ENCODE measurements at regions not wholly inside any gene's neighbourhood (a gene's known extent, or its start where the extent isn't known, plus 50 kb on each side); places are given as distances from the start of the nearest gene placed in this dataset.

DNA sequence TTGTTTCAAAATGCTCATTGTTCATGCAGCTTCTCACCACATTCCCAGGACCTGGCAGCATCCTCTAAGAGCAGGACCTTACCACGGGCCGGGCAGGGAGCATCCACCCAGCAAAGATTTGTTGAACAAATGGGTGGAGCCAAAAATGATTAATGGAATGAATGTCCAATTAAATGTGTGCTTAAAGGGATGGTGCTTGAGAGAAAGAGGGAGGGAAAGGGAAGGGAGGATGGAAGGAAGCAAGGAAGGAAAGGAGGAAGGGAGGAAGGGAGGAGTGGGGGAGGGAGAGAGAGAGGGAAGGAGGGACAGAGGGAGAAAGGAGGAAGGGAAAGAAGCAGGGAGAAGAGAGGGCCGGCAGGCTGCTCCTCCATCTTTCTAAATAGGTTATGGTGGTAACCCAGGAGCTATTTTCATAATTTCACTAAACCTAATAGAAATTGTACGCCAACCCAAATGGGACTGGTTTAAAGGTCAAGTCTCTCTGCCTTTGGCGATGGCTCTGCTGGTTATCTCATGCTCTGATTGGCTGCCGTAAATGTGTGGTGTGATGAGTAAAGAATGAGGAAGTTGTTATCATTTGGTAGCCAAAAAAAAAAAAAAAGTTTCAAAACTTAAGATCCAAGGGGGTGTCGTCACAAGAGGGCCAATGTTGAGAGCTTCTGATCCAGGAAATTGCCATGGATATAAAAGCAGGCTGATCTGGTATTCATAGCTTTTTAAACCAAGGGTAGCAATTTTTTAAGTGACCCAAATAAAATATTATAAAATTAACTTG is 126.7 kb upstream of the FOXF1 start:
- DNase-seq (ENCODE audit: low spot score), result no peak
- in situ Hi-C loops (cut with HindIII; ENCODE audit: low sequenced_read_pairs), result no loop called here

DNA sequence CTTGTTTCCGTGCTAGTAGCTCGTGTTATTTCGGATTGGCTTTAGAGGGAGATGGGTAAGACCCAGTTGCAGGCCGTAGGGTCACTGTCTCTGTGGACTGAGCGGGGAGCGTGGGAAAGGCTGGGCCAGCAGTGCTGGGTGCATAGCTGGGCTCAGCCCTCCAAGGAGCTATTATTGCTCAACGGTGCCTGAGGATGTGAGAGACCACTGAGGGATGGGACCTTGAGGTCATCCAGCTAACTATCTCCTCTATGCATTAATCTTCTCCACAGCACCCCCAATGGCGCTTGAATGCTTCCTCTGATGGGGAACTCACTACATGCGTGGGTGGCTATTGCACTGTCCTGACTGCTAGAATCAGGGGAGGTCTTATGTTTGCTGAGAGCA is 126.1 kb upstream of the FOXF1 start:
- in situ Hi-C loops (cut with HindIII; ENCODE audit: low sequenced_read_pairs), result no loop called here
- DNase-seq (ENCODE audit: low spot score), result no peak

DNA sequence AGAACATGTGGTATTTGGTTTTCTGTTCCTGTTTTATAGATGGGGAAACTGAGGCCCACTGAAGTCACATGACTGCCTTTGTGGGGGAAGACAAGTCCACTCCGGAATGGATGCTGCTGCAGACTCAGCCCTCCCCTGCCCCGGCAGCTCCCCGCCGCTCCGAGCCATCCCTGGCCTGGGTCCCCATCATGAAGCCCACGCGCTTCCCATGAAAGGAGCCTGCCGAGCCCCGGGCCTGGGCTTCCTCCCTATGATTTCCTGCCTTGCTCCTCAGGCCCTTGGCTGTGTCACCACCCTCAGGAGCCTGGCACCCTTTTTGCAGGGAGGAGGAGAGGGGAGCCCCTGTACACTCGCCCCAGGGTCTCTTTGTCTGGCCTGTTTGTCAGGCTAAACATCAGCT is 125.3 kb upstream of the FOXF1 start:
- DNase-seq (ENCODE audit: low spot score), result no peak
- in situ Hi-C loops (cut with HindIII; ENCODE audit: low sequenced_read_pairs), result no loop called here

DNA sequence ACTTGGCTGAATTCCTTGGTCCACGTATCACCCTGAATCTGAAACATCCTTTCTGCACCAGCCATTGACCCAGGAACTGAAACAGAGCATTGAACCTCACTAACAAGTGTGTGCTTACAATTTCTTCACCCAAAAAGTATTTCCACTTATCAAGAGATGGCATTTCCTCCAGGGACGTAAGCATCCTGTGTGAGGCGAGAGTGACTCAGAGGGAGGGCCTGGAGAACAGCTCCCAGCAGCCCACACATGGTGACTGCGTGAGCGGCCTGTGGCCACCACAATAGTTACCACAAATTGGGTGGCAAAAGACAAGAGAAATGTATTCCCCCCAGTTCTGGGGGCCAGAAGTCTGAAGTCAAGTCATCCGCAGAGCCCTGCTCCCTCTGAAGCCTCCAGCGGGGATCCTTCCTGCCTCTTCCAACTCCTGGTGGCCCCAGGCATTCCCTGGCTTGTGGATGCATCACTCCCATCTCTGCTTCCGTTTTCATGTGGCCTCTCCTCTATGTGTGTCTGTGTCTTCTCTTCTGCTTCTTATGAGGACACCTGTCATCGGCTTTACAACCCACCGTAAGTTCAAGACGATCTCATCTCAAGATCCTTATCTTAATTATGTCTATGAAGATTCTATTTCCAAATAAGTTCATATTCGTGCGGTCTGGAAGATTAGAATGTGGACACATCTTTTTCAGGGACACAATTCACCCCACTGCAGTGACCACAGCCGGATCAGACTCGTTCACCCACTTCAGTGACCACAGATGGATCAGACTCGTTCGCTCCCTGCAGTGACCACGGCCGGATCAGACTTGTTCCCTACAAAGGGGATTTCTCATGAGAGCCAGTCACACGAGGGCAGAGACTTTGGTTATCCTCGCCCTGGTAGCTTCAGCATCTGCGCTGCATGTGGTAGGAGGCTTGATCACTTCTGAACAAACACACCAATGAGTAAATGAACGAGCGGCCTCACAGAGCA is 122.6 kb upstream of the FOXF1 start:
- no peak for DNase-seq (ENCODE audit: low spot score)

DNA sequence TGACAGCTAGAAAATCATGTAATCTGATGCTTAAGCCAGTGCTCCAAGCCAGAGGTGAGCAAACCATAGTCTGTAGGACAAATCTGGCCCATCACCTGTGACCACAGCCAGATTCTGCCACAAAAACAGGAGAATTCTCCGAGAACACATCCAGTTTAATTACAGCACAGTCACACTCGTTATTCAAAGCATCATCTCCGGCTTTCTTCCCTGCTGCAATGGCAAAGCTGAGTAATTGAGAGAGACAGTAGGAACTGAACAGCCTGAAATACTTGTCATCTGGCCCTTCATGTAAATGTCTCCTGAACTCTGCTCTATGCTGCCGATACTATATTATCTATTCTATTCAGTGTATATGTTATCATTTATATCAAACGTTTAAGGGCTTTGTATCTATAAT is 121.4 kb upstream of the FOXF1 start:
- no peak for DNase-seq (ENCODE audit: low spot score)
- in situ Hi-C loops (cut with HindIII; ENCODE audit: low sequenced_read_pairs), result no loop called here

More for the DNA sequence above, 122.6 kb upstream of the FOXF1 start:
- in situ Hi-C loops (cut with HindIII; ENCODE audit: low sequenced_read_pairs), result no loop called here

DNA sequence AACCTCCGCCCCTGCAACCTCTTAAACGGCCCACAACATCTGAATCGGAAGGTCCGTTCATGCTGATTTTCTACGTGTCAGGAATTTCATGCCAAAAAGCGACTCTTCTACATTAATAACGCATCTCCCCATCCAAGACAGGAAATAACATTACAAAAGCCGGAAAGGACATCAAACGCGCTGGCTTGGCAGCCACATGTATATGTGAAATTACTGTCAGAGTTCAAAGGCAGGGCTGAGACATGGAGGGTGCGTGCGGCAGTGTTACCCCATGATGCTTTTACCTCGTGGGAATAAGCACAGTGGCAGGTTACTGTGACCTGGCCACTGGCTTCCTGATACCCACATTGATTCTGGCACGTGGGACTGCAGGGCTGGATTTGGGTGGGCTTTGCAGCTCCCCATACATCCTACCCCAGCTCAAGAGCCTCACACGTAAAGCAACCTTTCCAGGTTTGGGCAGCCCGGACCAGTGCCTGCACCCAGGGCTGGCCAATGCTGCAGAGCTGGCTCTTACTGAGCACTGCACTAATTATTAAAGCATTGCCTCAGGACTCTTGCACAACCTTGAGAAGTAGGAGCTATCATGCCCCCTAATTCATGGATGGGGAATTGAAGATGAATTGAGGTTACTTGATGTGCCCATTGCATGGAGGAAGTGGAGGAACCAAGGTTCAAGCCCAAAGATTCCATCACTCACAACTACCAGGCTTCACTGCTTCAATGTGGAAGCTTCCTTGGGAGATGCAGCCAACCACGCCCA is 120.6 kb upstream of the FOXF1 start:
- no peak for DNase-seq (ENCODE audit: low spot score)
- in situ Hi-C loops (cut with HindIII; ENCODE audit: low sequenced_read_pairs), result no loop called here

DNA sequence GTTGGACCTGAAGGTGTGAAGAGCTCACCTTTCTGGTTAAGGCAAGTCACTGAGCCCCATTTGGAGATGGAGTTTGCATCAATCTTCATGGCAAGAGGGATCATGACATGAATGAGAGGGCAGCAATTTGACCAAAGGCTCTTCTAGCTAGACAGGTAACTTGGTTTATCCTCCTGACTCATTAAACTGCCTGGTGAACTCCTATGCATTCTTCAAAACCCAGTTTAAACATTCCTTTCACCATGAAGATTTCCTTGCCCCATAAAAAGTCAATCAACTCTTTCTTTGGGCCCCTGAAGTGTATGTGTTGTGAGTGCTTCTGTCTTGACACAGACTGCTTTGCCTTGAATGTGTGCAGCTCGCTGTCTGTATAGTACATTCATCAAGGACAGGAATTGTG is 120.0 kb upstream of the FOXF1 start:
- DNase-seq (ENCODE audit: low spot score), result no peak
- in situ Hi-C loops (cut with HindIII; ENCODE audit: low sequenced_read_pairs), result no loop called here

DNA sequence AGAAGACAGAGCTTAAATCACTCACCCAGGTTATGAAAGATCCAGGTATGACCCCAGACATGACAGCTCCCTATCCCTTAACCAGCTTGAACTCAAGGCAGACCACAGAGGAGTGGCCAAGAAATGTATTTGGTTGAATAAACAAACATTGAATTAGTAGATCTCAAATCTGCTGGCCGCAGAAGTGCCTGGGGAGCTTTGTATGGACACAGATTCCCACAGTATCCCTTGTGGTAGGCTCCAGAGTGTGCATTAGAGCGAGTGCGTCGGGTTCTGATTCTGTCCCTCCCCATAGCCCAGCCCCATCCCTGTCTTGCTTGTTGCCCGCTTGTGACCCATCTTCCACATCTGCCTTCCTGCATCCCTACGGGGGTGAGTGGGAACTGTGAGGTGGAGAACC is 118.8 kb upstream of the FOXF1 start:
- no peak for DNase-seq (ENCODE audit: low spot score)
- in situ Hi-C loops (cut with HindIII; ENCODE audit: low sequenced_read_pairs), result no loop called here

DNA sequence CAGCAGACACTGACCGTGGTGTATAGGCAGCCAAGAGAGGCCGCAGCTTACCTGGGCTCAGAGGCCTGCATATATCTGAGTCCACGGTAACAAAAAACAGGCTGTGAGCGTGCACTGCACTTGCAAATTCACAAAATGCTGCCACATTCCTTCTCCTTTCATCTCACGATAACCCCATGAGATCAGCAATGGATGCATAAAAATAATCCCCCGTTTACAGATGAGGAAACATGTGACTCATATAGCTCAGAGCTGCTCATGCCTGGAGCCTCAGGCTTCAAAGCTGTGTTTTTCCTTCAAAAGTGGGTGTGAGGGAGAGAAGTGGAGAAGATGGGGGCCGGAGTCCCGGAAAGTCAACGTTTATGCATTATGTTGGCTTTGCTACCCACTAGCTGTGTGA is 118.3 kb upstream of the FOXF1 start:
- DNase-seq (ENCODE audit: low spot score), result no peak
- in situ Hi-C loops (cut with HindIII; ENCODE audit: low sequenced_read_pairs), result no loop called here

DNA sequence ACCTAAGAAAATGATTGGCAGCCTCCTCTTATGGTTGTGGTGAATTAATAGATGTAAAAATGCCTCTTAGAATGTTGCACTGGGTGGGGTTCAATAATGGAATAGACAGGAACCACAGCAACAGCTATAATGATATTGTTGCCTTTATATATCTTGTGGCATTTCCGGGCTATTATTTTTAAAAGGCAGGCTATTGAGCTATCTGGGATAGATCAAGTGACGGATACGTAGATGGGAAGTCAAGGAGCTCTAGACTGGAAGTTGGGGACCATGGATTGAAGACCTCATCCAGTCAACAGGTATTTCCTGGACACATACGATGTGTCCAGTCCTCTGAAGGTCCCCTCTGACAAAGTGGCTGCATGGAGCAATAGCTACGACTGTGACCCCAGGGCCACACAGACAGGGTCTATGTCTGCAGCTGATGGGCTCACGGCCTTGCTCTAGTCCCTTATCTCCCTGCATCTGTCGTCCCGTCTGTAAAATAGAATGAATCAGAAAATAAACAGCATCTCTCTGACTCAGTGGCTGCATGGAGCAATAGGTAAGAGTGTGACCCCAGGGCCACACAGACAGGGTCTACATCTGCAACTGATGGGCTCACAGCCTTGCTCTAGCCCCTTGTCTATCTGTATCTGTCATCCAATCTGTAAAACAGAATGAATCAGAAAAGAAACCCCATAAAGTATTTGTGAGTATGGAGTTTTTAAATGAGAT is 117.7 kb upstream of the FOXF1 start:
- no peak for DNase-seq (ENCODE audit: low spot score)
- in situ Hi-C loops (cut with HindIII; ENCODE audit: low sequenced_read_pairs), result no loop called here

DNA sequence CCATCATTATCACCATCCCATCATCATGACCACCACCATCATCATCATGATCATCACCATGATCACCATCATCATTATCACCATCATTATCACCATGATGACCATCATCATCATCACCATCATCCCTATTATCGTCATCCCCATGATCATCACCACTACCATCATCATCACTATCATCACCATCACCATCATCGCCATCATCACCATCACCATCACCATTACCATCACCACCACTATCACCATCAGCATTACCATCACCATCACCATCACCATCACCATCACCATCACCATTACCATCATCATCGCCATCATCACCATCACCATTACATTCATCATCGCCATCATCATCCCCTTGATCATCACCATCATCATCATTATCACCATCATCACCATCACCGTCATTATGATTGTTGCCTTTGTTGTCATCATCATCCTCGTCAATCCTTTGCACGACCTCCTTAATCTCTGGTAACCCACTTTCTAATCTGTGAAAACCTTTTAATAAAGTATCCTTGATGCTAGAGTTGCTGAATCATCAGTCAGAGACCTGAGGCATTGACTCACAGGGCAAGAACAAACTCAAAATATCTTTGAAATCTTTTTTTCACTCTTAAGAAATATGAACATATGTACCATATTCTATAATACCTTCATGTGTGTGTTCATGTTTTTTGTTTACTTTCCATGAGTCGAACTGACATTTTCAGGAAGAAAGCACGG is 116.3 kb upstream of the FOXF1 start:
- no peak for DNase-seq (ENCODE audit: low spot score)
- in situ Hi-C loops (cut with HindIII; ENCODE audit: low sequenced_read_pairs), result no loop called here

DNA sequence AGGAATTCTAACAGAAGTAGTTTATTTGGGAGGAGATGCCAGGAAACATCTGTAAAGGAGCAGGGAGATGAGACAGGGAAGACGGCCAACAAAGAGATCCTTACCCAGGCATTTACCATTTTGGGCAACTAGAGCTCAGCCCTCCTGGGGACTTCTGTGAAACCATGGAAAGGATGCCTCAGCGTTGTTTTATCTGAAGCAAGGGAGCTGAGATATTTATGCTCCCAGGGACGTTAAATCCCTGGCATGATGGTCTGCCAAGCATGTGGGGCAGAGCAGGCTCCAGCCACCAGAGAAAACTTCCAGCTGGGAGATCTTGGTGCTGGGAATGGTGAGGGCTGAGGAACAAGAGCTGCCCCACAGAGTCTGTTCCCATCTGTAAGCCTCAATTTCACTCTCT is 114.8 kb upstream of the FOXF1 start:
- in situ Hi-C loops (cut with HindIII; ENCODE audit: low sequenced_read_pairs), result no loop called here
- no peak for DNase-seq (ENCODE audit: low spot score)

DNA sequence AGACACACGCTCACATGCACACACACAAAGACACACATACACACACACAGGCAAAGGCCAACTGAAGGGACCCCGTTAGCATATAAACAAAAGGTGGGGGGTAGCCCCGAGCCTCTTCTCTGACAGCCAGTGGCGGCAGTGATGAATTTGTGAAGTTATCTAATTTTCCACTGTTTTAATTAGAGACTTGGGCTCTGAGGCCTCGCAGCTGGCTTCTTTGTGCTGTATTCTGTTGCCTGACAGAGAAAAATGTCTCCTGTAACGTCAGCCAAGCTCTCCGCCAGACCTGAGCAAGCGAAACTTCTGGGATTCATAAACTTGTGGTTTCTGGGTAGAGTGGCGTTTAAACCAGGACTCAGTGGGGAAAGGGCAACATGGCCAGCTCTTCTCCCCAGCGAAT is 113.9 kb upstream of the FOXF1 start:
- no peak for DNase-seq (ENCODE audit: low spot score)
- in situ Hi-C loops (cut with HindIII; ENCODE audit: low sequenced_read_pairs), result no loop called here

DNA sequence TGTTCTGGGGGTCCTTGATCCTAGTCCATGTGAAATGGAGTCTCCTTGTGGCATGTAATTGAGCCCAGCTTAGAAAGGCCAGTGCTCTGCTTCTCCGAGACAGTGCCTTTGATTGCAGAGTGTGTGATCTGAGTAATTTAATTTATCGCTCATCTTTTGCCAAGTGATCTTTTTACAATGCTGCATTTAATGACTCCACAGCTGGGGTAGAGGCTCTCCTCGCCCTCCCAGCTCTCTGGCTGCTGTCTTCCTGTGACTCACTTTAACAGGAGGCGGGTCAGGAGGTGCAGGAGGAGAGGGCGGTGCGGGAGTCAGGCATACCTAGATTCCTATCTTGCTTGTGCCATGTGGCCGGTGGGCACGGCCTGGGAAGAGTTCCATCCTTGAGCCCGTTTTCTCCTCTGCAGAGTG is 113.4 kb upstream of the FOXF1 start:
- no peak for DNase-seq (ENCODE audit: low spot score)
- in situ Hi-C loops (cut with HindIII; ENCODE audit: low sequenced_read_pairs), result no loop called here

DNA sequence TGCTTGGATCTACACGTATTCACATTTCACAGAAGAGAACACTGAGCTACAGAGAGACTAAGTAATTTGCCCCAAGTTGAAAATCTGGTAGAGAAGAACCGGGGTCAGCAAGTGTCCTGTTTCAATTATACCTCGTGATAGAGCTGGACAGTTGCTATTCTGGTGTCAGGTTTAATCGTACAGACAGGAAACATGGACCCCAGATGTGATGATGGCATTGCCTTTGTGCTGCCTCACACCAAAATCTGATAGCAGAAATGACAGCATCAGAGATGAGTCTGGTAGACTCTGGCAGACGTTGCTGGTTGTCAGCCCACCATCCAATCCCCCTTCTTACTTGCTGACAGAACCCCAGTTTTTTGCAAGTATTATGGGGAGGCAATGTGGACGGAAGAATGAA is 112.1 kb upstream of the FOXF1 start:
- DNase-seq (ENCODE audit: low spot score), result no peak
- in situ Hi-C loops (cut with HindIII; ENCODE audit: low sequenced_read_pairs), result no loop called here

DNA sequence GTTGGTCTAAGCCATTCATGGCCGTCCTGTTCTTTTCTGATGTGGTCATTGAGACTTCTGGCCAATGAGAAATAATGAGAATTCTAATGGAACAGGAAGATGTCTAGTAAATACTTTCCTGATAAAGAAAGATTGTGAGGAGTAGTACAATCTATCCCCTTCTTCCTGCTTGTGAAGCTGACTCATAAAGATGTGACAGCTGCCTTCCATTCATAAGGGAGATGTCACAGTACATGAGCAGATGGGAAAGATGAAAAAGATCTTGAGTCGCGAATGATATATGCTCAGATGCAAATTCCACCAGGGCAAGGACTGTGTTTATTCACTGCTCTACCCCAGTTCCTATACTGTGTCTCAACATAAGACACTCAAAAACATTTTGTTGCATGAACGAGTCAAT is 111.7 kb upstream of the FOXF1 start:
- in situ Hi-C loops (cut with HindIII; ENCODE audit: low sequenced_read_pairs), result no loop called here

DNA sequence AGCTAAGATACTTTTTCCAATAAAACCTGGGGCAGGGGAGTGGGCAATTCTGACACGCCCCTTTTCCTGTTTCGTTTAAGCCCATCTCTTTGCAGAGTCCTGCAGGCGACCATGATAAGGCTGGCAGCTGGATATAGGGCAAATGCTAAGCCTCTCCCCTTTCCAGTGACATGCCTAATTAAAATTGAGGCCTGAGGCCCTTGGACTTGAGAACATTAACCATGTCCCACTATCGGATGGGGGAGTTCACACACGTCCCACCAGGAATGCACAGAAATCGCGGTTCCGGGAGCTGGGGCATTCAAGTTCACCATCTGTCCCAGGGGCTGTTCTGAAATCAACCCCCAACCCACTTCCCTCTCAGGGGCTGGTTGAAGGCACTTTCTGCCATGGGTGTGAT is 109.2 kb upstream of the FOXF1 start:
- in situ Hi-C loops (cut with HindIII; ENCODE audit: low sequenced_read_pairs), result no loop called here
- DNase-seq (ENCODE audit: low spot score), result no peak

More for the DNA sequence above, 111.7 kb upstream of the FOXF1 start:
- no peak for DNase-seq (ENCODE audit: low spot score)

DNA sequence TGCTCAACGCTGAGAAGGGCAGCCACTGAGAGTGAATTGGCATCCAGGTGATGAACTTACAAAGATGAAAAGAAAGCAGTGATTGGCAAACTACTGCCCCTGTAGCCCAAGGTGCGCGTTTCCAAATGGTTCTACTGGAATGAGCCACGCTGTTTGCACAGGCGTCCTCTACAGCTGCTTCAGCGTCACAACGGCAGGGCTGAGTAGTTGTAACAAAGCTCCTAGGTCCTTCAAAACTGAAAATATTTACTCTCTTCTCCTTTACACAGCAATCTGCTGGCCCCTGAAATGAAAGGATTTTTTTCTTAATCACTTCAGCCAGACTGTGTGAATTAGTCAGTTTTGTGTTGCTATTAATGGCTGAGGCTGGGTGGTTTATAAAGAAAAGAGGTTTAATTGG is 107.2 kb upstream of the FOXF1 start:
- in situ Hi-C loops (cut with HindIII; ENCODE audit: low sequenced_read_pairs), result no loop called here
- no peak for DNase-seq (ENCODE audit: low spot score)
